Esophagus muscularis mucosa (tissue), 4 donors: ENCODE measurements at regions not wholly inside any gene's neighbourhood (a gene's known extent, or its start where the extent isn't known, plus 50 kb on each side); places are given as distances from the start of the nearest gene placed in this dataset.

ENCODE experiments used
- CTCF ChIP-seq, 3 experiments: fragments of 200-600 bp in 2 of 3; fragments of 450-650 bp in 1 of 3; sonication (generic) in 2 of 3; IDR thresholded peaks; one replicate each; pipeline ENCODE4 v1.5.1; 2017 to 2019; ENCODE audit warnings: antibody characterized with exemption in 3 of 3, mild to moderate bottlenecking in 2 of 3, moderate library complexity in 1 of 3
- EP300 ChIP-seq: sonication (generic); formaldehyde crosslinking; IDR thresholded peaks from one replicate; pipeline ENCODE4 v1.6.1; 2017; ENCODE audit warnings: antibody characterized with exemption
- POLR2AphosphoS5 ChIP-seq, 2 donors: sonication (generic); formaldehyde crosslinking; IDR thresholded peaks; one replicate each; pipeline ENCODE4 v1.6.1; 2017; ENCODE audit warnings: antibody characterized with exemption in 2 of 2

GRCh38 chr12:90075685-90076084 is 367.0 kb upstream of the ATP2B1 start:
- TF ChIP-seq CTCF (IDR thresholded peaks at IDR 0.05) = no peak
- no peak for TF ChIP-seq EP300
- no peak for TF ChIP-seq POLR2AphosphoS5 (IDR thresholded peaks at IDR 0.05)
